HG02852 (cell line): ENCODE measurements at regions not wholly inside any gene's neighbourhood (a gene's known extent, or its start where the extent isn't known, plus 50 kb on each side); places are given as distances from the start of the nearest gene placed in this dataset.
"Not testable (repeated sequence)": the region's sequence is repeated elsewhere in the genome, so short reads cannot be mapped to it uniquely, and the experiment has no call there.

ENCODE experiments used
- ATAC-seq: cut with Tn5 transposase; IDR thresholded peaks from one replicate; pipeline ENCODE4 v1.9.1; 2021; ENCODE audit warnings: mild to moderate bottlenecking, moderate library complexity; ENCODE audit not compliant: unreplicated experiment

DNA sequence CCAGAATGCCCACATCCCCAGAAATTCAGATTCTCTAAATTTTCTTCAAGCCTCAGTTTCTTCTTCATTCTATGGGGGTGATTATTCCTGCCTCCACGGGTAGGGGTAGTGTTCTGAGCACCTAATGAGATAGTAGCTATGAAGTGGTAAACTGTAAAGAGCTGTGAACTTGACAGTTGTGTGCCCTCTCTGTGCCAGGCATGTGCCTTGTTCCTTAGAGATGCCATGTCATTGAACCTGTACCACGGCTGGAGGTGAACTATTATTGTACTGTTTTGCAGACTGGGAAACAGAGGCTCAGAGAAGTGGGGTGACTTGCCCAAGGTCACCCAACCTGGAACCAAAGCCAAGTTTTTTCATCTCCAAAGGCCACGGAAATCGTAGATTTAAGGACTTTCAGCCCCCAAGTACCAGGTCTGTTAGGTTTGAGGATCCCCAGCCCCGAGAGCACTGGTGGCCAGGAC, 67.7 kb upstream of the SIRPA start:
- no peak for ATAC-seq

DNA sequence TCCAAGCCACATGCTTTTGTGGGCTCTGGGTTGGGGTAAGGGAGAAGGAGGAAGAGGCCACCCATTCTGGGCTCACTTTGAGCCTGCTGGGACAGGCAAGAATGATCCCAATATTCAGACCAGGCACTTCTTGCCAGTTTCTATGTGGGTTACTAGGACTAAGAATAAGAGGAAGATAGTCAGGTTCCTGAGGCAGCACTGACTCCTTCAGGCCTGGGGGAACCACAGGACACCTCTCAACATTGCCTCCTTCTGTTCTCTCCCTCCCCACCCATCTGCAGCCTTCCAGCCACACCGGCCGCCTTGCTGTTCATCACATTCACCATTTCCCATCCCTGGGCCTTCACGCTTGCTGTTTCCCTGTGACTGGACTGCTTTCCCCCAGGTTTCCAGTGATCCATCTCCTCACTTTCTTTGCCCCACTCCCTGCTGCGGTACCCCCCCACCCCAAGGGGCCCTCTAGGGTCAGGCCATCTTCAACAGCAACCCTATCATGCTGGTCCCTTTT, 69.2 kb upstream of the SIRPA start:
- no peak for ATAC-seq

DNA sequence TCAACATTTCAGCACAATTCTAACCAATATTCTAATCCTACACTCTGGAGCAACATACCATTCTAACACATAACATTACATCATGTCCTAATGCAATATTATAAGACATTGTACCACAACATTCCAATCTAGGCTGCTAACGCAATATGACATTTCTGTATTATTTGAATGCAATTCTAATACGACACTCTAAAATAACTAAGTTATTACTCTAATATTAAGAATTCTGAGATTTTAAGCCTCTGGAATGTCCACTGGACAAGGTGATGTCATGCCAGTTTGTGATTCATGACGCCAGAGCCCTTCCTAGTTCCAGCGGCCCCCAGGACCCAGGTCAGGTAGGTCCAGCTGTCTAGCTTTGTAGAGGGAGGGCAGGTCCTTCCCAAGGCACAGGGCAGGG, 69.7 kb upstream of the SIRPA start:
- ATAC-seq, result no peak

DNA sequence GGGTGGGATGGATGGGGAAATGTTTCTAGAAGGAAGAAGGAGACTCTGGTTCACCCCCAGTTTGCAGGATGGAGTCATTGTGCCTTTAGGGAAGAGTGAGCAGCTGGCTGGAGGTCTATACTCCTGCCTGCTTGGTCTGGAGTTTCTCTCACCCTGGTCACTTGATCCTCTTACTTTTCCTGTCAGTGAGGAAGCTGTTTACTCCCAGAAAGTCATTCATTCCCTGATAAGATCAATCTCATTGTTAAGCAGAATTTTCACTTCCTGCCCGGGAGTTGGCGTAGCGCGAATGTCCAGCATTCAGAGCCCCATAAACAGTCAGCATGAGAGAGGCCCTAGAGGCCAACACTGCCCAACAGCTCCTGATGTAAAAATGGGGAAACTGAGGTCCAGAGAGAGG, 70.4 kb upstream of the SIRPA start:
- no peak for ATAC-seq

DNA sequence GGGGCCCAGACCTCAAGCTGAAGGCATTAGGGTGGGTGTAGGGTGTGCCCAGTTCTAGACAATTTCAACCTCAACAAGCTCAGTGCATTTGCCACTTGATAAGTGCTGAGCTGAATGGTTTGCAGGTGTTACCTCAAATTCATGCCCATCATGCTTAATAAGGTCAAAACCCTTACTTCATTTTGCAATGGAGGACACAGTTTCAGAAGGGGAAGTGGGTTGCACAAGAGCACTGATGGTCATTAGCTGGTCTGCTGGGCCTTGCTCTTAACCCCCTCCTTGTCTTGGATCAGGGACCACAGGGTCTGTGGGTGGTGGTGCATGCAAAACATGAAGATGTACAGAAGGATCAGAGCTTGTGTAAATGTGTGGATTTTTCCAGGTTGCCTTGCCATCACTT, 71.0 kb upstream of the SIRPA start:
- ATAC-seq, result no peak

DNA sequence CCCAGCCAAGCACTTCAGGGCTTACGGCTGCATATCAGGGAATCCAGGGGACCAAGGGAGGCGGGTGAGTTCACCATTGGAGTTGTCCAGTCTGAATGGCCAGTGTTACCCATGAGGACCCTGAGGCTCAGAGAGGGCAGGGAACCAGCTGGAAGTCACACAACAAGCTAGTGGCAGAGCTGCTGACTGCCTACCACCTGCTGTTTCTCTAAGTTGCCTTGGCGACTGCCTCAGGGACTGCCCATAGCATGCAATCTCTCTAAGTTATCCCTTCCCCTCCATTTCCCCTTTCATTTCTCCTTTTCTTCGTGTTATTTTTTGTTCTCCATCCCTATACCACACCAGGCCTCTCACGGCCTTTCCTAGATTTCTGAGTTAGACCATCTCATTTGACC, 71.8 kb upstream of the SIRPA start:
- ATAC-seq, result no peak

DNA sequence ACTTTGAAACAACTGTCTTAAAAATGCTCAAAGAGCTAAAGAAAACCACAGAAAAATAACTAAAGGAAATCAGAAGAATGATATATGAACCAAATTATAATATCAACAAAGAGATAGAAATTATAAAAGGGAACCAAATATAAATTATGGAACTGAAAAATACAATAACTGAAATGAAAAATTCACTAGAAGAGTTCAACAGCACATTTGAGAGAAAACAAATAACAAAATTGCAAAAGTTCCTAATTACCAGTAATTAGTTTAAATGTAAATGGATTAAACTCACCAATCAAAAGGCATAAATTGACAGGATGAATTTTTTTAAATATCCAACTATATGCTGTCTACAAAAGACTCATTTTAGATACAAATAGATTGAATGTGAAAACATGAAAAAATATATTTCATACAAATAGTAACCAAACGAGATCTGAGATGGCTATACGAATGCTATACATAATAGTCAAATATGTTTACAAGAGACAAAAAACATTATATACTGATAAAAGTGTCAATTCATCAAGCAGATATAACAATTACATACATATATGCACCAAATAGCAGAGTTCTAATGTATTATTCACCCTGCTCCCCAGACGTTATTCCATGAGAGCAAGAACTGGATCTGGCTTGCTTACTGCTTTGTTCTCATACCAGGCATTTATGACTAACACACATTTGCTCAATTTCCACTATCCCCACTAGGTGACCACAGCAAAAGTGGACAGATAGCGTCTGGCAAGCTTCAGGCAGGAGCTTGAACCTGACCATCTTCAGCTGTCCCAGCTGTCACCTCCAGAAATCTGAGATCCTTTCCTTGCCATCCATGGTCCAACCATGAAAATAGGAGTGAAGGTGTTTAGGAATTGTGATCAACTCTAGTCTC, 72.4 kb upstream of the SIRPA start:
- no peak for ATAC-seq

DNA sequence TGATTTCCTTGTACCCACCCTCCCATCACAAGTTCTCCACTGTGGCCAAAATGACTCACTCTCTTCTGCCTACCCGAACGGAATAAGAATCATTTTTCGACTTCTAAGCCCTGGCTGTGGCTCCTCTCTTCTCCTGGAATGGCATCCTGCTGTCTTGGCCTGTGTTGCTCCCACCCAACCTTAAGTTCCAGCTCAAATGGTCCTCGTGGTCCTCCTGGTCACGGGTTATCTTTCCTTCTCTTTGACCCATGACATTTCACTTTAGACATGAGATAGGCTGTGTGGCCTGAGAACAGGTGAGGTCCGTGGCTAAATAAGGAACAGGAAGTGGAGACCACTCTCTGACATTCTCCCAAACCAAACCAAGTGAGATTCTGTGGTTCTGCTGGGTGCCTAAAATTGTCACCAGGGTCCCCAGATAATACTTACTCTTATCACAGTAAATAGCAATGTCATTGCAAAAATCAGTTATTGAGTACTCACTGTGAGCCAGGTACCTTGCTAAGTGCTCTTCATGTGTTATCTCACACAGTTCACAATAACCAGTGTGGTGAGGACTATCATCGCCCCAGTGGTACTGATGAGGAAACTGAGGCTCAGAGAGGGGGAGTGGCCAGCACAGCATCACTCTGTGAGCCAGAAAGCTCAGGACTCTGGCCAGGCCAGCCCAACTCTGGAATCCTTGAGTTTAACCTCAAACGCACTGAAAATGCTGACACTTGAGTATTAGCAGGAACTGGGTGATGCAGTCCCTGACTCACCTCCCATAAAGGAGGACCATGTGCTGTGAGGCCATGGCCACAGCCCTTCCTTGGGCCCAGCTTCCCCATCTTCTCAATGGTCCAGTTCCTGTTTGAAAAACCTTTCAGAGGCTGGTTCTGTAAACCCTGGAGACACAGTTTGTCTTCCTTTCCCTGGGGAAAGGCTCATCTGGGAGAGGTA, 74.8 kb upstream of the SIRPA start:
- ATAC-seq, result no peak

DNA sequence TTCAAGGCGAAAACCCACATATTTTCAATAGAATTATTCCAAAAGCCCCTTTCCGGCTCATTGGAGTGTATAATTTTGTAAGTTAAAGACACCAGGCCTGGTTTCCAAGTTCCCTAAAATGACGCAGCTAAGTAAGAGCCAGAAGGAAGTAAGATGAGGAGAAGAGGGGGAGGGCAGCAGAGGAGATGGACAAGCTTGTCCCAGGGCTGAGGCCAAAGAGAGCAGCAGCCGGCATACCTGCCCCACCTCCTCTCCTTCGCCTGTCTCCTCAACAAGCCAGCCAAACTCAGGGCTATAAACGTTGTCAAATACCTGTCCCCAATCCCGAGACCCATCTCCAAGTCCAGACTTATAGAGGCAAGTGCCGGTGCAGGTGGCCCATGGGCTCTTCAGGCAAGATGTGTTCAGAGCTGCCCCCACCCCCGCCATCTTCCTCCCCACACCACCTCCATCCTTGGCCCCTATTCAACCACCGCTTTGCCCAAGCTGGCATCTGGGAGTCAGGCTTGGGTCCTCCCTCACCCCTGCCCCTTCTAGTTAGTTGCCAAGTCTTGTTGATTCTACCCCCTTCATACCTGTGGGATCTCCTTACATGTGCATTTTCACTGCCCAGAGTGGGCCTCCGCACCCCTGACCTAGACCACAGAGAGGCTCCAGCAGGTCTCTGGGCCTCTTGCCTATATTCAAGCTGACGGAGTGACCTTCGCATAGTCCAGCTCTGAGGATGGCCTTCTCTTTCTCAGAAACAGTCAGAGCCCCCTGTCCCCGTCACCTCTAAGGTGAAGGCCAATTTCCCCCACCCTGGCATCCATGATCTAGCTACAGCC, 75.7 kb upstream of the SIRPA start:
- no peak for ATAC-seq

DNA sequence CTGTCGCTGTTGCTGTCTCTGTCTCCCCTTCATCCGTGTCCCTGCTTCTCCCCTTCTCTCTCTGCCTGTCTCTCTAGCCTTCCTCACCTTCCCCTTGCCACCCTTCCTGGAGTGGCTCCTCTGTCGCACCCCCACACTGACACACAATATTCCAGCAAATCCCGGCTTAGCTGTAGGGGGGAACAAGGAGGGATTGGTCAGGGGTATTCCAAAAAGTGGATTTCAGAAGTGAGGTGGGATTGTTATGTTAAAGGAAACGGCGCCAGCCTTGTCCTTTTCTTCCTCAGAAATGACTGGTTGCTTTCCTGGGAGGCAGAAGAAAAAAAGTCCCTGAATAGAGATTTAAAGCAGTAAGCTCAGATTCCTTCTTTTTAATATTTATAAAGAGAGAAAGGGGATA, 76.3 kb upstream of the SIRPA start:
- no peak for ATAC-seq

DNA sequence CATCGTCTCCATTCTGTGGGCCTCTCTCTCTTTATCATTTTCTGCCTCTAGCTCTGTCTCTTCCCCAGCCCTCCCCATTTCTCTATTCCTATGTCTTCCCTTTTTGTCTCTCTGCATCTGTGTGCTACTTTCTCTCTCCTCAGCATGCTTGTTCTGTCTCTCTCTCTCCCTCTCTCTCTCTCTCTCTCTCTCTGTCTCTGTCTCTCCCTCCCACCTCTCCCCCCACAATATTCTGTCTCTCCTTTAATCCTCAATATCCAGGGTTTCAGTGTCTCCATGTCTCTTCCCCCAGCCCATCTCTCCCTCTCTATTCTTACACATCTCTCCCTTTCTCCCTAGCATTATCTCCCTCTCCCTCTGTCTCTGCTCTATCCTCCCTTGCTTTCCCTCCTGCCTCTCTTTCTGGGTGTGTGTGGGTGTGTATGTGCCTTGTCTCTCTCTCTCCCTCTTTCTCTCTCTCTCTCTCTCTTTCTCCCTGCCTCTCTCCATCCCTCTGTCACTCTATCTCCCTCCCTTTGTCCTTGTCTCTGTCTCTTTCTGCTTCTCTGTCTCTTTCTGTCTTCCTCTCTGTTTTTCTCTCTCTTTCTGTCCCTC, 76.9 kb upstream of the SIRPA start:
- no peak for ATAC-seq

DNA sequence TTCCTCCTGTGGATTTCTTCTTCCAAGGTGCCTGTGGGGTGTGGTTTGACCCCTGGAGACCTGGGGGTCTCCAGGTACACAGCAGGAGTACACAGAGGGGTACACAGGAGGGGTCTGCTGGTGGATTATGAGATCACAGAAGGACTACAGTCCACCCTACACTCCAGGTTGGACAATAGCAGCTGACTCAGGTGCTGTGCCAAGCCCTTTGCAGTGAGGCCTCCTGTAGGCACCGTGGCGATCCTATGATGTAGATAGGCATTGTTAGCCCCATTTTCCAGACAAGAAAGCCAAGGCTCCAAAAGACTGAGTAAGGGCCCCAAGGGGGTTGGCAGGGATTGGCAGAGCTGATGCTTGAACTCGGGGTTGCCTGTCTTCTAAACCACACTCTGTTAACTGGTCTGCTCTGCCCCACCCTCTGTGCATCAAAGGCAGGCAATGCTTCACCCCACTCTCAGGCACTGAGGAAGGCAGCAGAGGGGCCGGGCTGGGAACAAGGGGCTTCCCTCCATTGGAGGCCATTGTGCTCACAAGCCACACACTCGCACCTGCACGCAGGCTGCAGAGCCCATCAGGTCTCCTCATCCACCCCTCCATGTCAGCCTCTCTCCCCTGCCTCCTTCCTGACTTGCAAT, 77.5 kb upstream of the SIRPA start:
- ATAC-seq, result no peak

DNA sequence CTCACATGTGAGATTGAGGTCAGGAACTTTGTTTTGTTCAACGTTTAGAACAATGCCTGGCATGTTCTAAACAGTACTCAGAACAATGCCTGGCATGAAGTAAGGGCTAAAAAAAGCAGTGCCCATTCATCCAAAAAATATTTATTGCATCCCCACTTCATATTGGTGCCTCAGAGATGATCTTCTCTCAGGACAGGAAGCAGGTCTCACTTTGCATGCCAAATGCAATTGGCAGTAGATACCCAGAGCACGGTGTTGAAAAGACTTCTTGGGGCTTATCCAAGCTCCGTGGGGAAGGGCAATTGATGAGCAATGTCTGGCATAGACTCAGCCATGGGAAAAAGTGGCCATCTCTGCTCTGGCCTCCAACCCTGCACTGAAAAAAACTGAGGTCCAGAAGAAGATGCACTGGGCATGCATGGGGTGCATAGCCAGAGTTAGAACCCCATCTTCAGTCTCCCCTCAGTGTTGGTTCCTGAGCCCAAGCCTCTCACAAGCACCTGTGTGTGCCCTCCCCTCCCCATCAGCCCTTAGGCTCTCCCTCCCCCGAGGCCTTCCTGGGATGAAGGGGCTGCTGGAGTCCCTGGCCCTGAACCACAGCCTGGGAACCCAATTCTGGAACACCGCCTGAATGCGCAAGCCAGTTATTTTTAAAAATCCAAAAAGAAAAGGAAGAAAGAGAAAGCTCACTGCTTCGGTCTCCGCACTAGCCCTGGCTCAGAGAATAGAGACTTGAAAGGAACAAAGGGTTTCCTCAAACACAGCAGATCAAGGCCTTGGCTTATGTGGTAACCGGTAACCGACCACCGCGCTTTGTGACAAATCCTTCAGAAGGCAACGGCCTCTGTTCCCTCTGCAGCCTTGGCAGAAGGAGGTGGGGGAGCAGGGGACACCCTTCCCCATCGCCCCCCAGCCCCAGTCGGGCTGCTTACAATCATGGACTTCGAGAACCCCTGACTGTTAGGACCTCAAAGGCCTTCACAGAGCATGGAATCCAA, 78.5 kb upstream of the SIRPA start:
- ATAC-seq, result no peak

DNA sequence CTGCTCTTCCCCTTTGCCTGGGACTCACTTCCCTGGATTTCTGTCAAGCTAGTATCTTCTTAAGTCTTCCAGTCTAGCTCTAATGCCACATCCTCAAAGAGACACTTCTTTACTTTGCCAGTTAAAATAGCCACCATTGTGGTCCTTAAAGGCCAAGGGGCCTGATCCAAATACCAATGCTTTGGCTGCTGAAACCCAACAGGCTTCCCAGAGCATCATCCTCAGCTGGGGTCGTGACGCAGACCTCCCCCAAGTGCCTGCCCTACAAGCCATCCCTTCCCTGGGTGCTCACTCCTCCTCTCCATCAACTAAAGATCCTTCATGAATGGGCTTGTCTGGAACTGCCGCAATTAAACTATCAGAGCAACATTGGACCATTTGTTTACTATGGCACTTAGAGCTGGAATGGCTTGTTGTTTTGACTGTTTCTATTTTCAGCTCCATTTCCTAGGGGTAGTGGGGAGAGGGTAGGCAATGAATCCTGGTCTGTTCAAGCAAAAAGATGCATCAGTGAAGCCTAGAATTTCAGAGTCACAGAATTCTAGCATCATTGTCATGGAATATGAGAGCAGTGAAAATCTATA, 79.6 kb upstream of the SIRPA start:
- ATAC-seq, result no peak

DNA sequence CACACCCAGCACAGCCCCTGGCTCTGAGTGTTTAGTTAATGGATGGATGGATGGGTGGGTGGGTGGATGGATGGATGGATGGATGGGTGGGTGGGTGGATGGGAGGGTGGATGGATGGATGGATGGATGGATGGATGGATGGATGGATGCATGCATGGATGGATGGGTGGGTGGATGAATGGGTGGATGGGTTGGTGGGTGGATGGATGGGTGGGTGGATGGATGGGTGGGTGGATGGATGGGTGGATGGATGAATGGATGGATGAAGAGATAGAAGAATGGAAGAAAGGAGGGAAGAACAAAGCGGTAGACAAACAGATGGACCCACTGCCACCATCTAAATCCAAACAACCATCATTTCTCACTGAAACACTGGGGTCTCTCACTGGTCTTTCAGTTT, 80.3 kb upstream of the SIRPA start:
- ATAC-seq, result not testable (repeated sequence)

DNA sequence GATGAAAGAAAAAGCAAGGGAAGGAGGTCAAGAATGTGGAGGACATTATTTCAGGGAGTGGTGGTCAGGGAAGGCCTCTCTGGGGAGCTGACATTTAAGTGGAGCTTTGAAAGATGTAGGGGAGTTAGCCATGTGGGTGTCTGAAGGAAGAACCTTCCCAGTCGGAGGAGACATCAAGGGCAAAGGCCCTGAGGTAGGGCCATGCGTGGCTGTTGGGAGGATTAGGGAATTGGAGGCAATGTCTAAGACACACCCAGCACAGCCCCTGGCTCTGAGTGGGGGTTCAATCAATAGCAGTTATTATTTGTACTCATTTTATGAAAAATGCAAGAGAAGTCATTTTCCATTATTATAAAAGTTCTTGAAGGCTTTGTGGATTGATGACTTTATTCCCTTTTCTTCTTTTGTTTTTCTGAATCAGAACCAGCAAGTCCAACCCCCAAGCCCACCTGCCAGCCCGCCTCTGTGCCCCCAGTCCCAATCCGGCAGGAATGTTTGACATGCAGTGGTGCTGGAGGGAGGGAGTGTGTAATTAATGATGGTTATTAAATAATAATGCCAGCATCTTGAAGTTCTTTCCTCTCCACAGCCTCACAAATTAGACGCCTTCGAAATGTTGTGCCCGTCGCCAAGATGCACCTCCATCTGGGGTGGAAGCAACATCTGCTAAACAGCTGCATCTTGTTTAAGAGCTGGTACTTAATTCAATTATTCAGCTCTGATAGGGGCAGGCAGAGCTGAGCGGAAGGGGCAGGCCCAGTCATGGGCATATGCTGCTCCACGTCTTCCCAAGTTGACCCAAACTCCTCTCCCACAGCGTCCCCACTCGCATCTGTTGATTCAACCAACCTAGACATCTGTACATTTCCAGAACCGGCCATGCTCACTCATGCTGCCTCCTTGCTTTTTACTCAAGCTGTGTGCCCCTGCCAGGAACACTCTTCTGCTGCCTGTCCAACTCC, 81.3 kb upstream of the SIRPA start:
- no peak for ATAC-seq

DNA sequence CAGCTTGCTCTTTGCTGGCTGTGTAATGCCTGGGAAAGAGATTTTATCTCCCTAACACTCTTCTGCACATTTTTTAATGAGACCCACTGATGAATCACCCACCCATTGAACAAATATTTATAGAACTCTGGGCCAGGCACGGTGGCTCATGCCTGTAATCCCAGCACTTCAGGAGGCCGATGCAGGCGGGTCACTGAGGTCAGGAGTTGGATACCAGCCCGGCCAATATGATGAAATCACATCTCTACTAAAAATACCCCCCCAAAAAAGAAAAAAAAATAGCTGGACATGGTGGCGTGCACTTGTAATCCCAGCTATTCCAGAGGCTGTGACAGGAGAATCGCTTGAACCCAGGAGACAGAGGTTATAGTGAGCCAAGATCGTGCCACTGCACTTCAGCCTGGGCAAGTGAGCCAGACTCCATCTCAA, 82.1 kb upstream of the SIRPA start:
- no peak for ATAC-seq
